ENCODE measurements at regions not wholly inside any gene's neighbourhood (a gene's known extent, or its start where the extent isn't known, plus 50 kb on each side); places are given as distances from the start of the nearest gene placed in this dataset.

GRCh38 chr4:14091966-14092365 is 464.4 kb upstream of the BOD1L1 start:
- DNase-seq = no peak

- no peak for DNase-seq
Observed at GRCh38 chr4:14092741-14093140, 465.2 kb upstream of the BOD1L1 start.

GRCh38 chr4:14095831-14096230 is 468.3 kb upstream of the BOD1L1 start:
- DNase-seq = no peak

- no peak for DNase-seq
Observed at GRCh38 chr4:14096396-14096965, 469.0 kb upstream of the BOD1L1 start.

- no peak for DNase-seq
Observed at GRCh38 chr4:14100349-14100748, 472.8 kb upstream of the BOD1L1 start.

- DNase-seq = peak in 1 of 51 donors; percentile 41
Observed at GRCh38 chr4:14110407-14110806, 482.9 kb upstream of the BOD1L1 start.

- peak in 1 of 51 donors; percentile 1 for DNase-seq
Observed at GRCh38 chr4:14111730-14112181, 484.2 kb upstream of the BOD1L1 start.

- DNase-seq = no peak
Observed at GRCh38 chr4:14115106-14115505, 487.6 kb upstream of the BOD1L1 start.

- no peak for DNase-seq
Observed at GRCh38 chr4:14117575-14118238, 490.2 kb upstream of the BOD1L1 start.

GRCh38 chr4:14124816-14125215 is 497.3 kb upstream of the BOD1L1 start:
- no peak for DNase-seq

GRCh38 chr4:14125375-14126129 is 498.0 kb upstream of the BOD1L1 start:
- no peak for DNase-seq

GRCh38 chr4:14130551-14130950 is 503.0 kb upstream of the BOD1L1 start:
- DNase-seq = no peak

GRCh38 chr4:14131335-14131734 is 503.8 kb upstream of the BOD1L1 start:
- DNase-seq = no peak

GRCh38 chr4:14132301-14132700 is 504.8 kb upstream of the BOD1L1 start:
- DNase-seq = no peak

GRCh38 chr4:14138106-14138505 is 510.6 kb upstream of the BOD1L1 start:
- no peak for DNase-seq

GRCh38 chr4:14143892-14144291 is 516.4 kb upstream of the BOD1L1 start:
- no peak for DNase-seq

- peak in 15 of 51 donors; percentile 1 to 48 (median 8) for DNase-seq
Observed at GRCh38 chr4:14149176-14150053, 521.9 kb upstream of the BOD1L1 start.

GRCh38 chr4:14151101-14151500 is 523.6 kb upstream of the BOD1L1 start:
- no peak for DNase-seq

- no peak for DNase-seq
Observed at GRCh38 chr4:14152834-14153519, 525.5 kb upstream of the BOD1L1 start.

- DNase-seq = no peak
Observed at GRCh38 chr4:14155803-14156202, 528.3 kb upstream of the BOD1L1 start.

- no peak for DNase-seq
Observed at GRCh38 chr4:14157262-14157661, 529.7 kb upstream of the BOD1L1 start.

Data from hypothalamus (tissue), 51 donors.